ENCODE measurements at regions not wholly inside any gene's neighbourhood (a gene's known extent, or its start where the extent isn't known, plus 50 kb on each side); places are given as distances from the start of the nearest gene placed in this dataset.
A peak's percentile ranks its signal among the peaks of the same experiment; 100 is the strongest.
"Not testable (repeated sequence)": the region's sequence is repeated elsewhere in the genome, so short reads cannot be mapped to it uniquely, and the experiment has no call there.

- peaks cover 12% of the 10 kb centered on the region for H3K4me1 ChIP-seq (ENCODE audit: control insufficient read depth, insufficient read depth, low read length)
- H3K27me3 ChIP-seq (ENCODE audit: control insufficient read depth, insufficient read depth, low read length); H3K27me3 Mint-ChIP-seq (ENCODE audit: low read depth in 2 of 2); H3K9me3 ChIP-seq (ENCODE audit: control insufficient read depth, insufficient read depth, low read length); ATAC-seq; intact Hi-C loops (cut with micrococcal nuclease); H3K9me3 Mint-ChIP-seq; H3K27ac ChIP-seq (ENCODE audit: low read length); DNase-seq; H3K36me3 Mint-ChIP-seq; H3K4me3 Mint-ChIP-seq; H3K4me3 ChIP-seq (ENCODE audit: low read length); H3K36me3 ChIP-seq (ENCODE audit: control insufficient read depth, insufficient read depth, low read length): not testable (repeated sequence)
- 97% methylated on average over 23 of the region's 36 CpGs for WGBS (ENCODE audit: insufficient coverage)
- H3K27ac Mint-ChIP-seq = peak overlapping the region in 1 of 2 donors; percentile 44
- H3K4me1 Mint-ChIP-seq = peaks cover 10 to 23% of the 10 kb centered on the region in 2 donors
Measured at GRCh38 chr16:29220647-29221191, 185.8 kb downstream of the NPIPB11 start.

- ATAC-seq; H3K9me3 Mint-ChIP-seq; H3K4me3 Mint-ChIP-seq; H3K36me3 ChIP-seq (ENCODE audit: control insufficient read depth, insufficient read depth, low read length); H3K36me3 Mint-ChIP-seq; intact Hi-C loops (cut with micrococcal nuclease); H3K27me3 Mint-ChIP-seq (ENCODE audit: low read depth in 2 of 2); H3K27ac ChIP-seq (ENCODE audit: low read length); H3K4me3 ChIP-seq (ENCODE audit: low read length); H3K27me3 ChIP-seq (ENCODE audit: control insufficient read depth, insufficient read depth, low read length); H3K9me3 ChIP-seq (ENCODE audit: control insufficient read depth, insufficient read depth, low read length); DNase-seq: not testable (repeated sequence)
- H3K27ac Mint-ChIP-seq = peak overlapping the region in 1 of 2 donors; percentile 44
- peaks cover 12% of the 10 kb centered on the region for H3K4me1 ChIP-seq (ENCODE audit: control insufficient read depth, insufficient read depth, low read length)
- peaks cover 5 to 19% of the 10 kb centered on the region in 2 donors for H3K4me1 Mint-ChIP-seq
- WGBS (ENCODE audit: insufficient coverage) = 99% methylated on average over 24 of the region's 24 CpGs
Measured at GRCh38 chr16:29219966-29220646, 186.4 kb downstream of the NPIPB11 start.

GRCh38 chr16:29219562-29219961 is 186.9 kb downstream of the NPIPB11 start:
- intact Hi-C loops (cut with micrococcal nuclease); H3K27me3 Mint-ChIP-seq (ENCODE audit: low read depth in 2 of 2); H3K27ac ChIP-seq (ENCODE audit: low read length); H3K9me3 Mint-ChIP-seq; H3K4me3 ChIP-seq (ENCODE audit: low read length); H3K4me3 Mint-ChIP-seq; H3K27me3 ChIP-seq (ENCODE audit: control insufficient read depth, insufficient read depth, low read length); H3K36me3 Mint-ChIP-seq; H3K9me3 ChIP-seq (ENCODE audit: control insufficient read depth, insufficient read depth, low read length); DNase-seq; H3K36me3 ChIP-seq (ENCODE audit: control insufficient read depth, insufficient read depth, low read length): not testable (repeated sequence)
- H3K4me1 ChIP-seq (ENCODE audit: control insufficient read depth, insufficient read depth, low read length) = peaks cover 12% of the 10 kb centered on the region
- peak in 1 of 3 donors; percentile 29 for ATAC-seq
- peak overlapping the region in 1 of 2 donors; percentile 44 for H3K27ac Mint-ChIP-seq
- WGBS (ENCODE audit: insufficient coverage) = 97% methylated on average over 16 of the region's 16 CpGs
- peaks cover 5 to 19% of the 10 kb centered on the region in 2 donors for H3K4me1 Mint-ChIP-seq

GRCh38 chr16:29218649-29219048 is 187.9 kb downstream of the NPIPB11 start:
- H3K27ac ChIP-seq (ENCODE audit: low read length); H3K4me3 ChIP-seq (ENCODE audit: low read length); ATAC-seq; intact Hi-C loops (cut with micrococcal nuclease); H3K36me3 ChIP-seq (ENCODE audit: control insufficient read depth, insufficient read depth, low read length); H3K27ac Mint-ChIP-seq; H3K36me3 Mint-ChIP-seq; H3K27me3 Mint-ChIP-seq (ENCODE audit: low read depth in 2 of 2); H3K9me3 Mint-ChIP-seq; H3K9me3 ChIP-seq (ENCODE audit: control insufficient read depth, insufficient read depth, low read length); H3K4me1 ChIP-seq (ENCODE audit: control insufficient read depth, insufficient read depth, low read length); H3K4me3 Mint-ChIP-seq; H3K27me3 ChIP-seq (ENCODE audit: control insufficient read depth, insufficient read depth, low read length); DNase-seq: not testable (repeated sequence)
- peaks cover 6 to 16% of the 10 kb centered on the region in 2 donors for H3K4me1 Mint-ChIP-seq
- WGBS (ENCODE audit: insufficient coverage) = 96% methylated on average over 21 of the region's 26 CpGs

- H3K4me3 Mint-ChIP-seq; H3K27me3 ChIP-seq (ENCODE audit: control insufficient read depth, insufficient read depth, low read length); H3K36me3 Mint-ChIP-seq; ATAC-seq; H3K9me3 ChIP-seq (ENCODE audit: control insufficient read depth, insufficient read depth, low read length); H3K27ac Mint-ChIP-seq; H3K9me3 Mint-ChIP-seq; DNase-seq; intact Hi-C loops (cut with micrococcal nuclease); H3K27ac ChIP-seq (ENCODE audit: low read length); H3K4me1 ChIP-seq (ENCODE audit: control insufficient read depth, insufficient read depth, low read length); H3K27me3 Mint-ChIP-seq (ENCODE audit: low read depth in 2 of 2); H3K36me3 ChIP-seq (ENCODE audit: control insufficient read depth, insufficient read depth, low read length); H3K4me3 ChIP-seq (ENCODE audit: low read length): not testable (repeated sequence)
- peaks cover 9 to 15% of the 10 kb centered on the region in 2 donors for H3K4me1 Mint-ChIP-seq
- WGBS (ENCODE audit: insufficient coverage) = 98% methylated on average over 5 of the region's 16 CpGs
Measured at GRCh38 chr16:29218171-29218570, 188.3 kb downstream of the NPIPB11 start.

GRCh38 chr16:29217752-29218126 is 188.8 kb downstream of the NPIPB11 start:
- DNase-seq; H3K27ac Mint-ChIP-seq; H3K4me1 ChIP-seq (ENCODE audit: control insufficient read depth, insufficient read depth, low read length); ATAC-seq; intact Hi-C loops (cut with micrococcal nuclease); H3K4me3 ChIP-seq (ENCODE audit: low read length); H3K4me3 Mint-ChIP-seq; H3K9me3 ChIP-seq (ENCODE audit: control insufficient read depth, insufficient read depth, low read length); H3K27me3 ChIP-seq (ENCODE audit: control insufficient read depth, insufficient read depth, low read length); H3K36me3 Mint-ChIP-seq; H3K36me3 ChIP-seq (ENCODE audit: control insufficient read depth, insufficient read depth, low read length); H3K27ac ChIP-seq (ENCODE audit: low read length); H3K9me3 Mint-ChIP-seq; H3K27me3 Mint-ChIP-seq (ENCODE audit: low read depth in 2 of 2): not testable (repeated sequence)
- 97% methylated on average over 11 of the region's 16 CpGs for WGBS (ENCODE audit: insufficient coverage)
- H3K4me1 Mint-ChIP-seq = peaks cover 9 to 14% of the 10 kb centered on the region in 2 donors

GRCh38 chr16:29217104-29217751 is 189.3 kb downstream of the NPIPB11 start:
- H3K27ac ChIP-seq (ENCODE audit: low read length); H3K4me1 ChIP-seq (ENCODE audit: control insufficient read depth, insufficient read depth, low read length); DNase-seq; H3K27me3 Mint-ChIP-seq (ENCODE audit: low read depth in 2 of 2); ATAC-seq; H3K4me3 Mint-ChIP-seq; H3K27me3 ChIP-seq (ENCODE audit: control insufficient read depth, insufficient read depth, low read length); H3K4me3 ChIP-seq (ENCODE audit: low read length); H3K36me3 ChIP-seq (ENCODE audit: control insufficient read depth, insufficient read depth, low read length); intact Hi-C loops (cut with micrococcal nuclease); H3K9me3 Mint-ChIP-seq; H3K9me3 ChIP-seq (ENCODE audit: control insufficient read depth, insufficient read depth, low read length); H3K36me3 Mint-ChIP-seq: not testable (repeated sequence)
- Mint-ChIP-seq H3K27ac (peak overlapping the region in 1 of 2 donors; percentile 48), H3K4me1 (peaks cover 9 to 14% of the 10 kb centered on the region in 2 donors)
- WGBS (ENCODE audit: insufficient coverage) = 91% methylated on average over 22 of the region's 22 CpGs
